Ammon's horn (tissue), 1 donor: ENCODE measurements at regions not wholly inside any gene's neighbourhood (a gene's known extent, or its start where the extent isn't known, plus 50 kb on each side); places are given as distances from the start of the nearest gene placed in this dataset.

Experiments
- DNase-seq: peaks from one replicate; pipeline ENCODE4 v3.0.0-alpha.2; 2016; ENCODE audit warnings: low spot score

- DNase-seq = no peak
Observed at GRCh38 chr7:118022546-118022945, 149.3 kb upstream of the CTTNBP2 start.

- no peak for DNase-seq
Observed at GRCh38 chr7:118026791-118027190, 153.6 kb upstream of the CTTNBP2 start.

GRCh38 chr7:118028226-118028625 is 155.0 kb upstream of the CTTNBP2 start:
- no peak for DNase-seq

- DNase-seq = no peak
Observed at GRCh38 chr7:118029826-118030422, 154.0 kb upstream of the LSM8 start.

GRCh38 chr7:118033273-118033672 is 150.7 kb upstream of the LSM8 start:
- DNase-seq = peak; percentile 12

- DNase-seq = no peak
Observed at GRCh38 chr7:118039963-118040489, 143.9 kb upstream of the LSM8 start.

DNA sequence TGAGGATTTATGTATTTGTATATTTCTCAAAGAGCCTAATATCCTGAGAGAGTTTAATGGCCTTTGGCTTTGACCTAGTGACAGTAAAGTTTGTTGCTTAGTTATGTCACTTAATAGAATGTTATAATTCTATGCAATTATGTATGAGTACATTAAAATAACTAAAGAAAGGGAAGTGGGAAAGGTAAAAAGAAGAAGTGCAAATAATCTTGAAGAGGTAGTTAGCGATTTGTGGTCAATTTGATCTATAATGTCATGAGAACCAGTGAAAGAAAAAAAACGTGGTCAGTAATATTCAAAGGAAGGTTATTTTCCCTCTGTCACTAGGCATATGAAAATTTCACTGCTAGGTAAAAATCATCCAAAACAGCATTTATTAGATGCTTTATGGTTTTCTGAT is 143.4 kb upstream of the LSM8 start:
- no peak for DNase-seq

DNA sequence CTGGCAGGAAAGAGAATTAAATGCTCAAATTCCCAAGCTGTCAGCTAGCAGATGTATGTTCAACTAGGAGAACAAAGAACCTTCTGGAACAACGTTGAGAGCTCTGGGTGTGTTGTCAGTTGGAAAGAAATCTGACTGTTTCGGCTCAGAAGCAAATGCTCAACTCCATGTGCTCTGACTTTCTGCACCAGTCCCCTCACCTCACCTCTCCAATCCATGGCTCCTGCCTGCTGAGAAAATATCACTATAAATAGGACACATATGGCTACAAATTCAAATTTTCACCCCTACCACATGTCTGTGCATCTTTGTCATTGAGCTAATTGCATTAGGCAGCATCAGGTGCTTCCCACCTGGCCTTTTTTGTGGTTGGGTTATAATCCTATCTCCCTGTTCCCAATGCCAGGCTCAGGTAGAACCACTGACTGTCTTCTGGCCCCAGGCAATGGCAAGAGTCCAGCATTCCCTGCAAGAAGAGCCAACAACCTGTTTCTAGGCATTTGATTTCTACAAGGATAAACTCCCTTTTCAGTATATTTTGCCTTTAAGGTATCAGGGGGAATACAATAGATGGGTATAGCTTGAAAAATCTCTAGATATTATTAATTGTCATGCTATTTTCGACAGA is 142.6 kb upstream of the LSM8 start:
- DNase-seq = peak; percentile 40

DNA sequence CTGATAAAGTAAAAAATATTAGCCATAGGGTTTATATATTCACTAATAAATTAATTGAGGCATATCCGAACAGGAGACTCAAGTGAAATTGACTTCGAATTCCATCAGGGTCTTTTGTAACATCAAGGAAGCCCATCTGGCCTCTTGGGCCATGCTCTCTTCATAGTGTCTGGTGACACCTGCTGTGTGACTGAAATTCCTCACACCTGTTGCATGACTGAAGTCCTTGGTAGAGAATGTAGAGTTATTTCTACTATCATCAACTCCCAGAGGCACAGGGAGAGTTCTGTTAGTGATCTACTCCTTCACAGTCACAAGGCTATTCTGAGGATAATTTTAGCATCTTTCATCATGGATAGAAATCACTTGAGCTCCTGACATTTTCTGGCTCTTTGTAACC is 138.3 kb upstream of the LSM8 start:
- no peak for DNase-seq

GRCh38 chr7:118046086-118046485 is 137.9 kb upstream of the LSM8 start:
- no peak for DNase-seq

DNA sequence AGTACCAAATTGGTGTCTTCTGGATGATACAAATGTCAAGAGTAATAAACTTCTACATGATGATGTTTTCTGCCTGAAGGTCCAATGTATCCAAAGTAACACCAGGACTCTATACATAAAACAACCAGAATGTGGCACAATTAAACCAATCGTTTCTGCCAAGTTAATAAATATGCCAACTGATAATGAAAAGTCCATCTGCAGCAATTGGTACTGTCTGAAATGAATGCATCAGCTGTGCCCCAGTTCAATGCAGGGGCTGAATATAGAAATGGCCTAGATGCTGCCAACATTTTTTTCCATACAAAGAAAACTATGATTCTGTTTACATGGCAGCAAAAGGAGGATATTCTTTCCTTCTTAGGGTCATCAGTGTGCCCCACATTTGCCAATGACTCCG is 137.2 kb upstream of the LSM8 start:
- DNase-seq = no peak

DNA sequence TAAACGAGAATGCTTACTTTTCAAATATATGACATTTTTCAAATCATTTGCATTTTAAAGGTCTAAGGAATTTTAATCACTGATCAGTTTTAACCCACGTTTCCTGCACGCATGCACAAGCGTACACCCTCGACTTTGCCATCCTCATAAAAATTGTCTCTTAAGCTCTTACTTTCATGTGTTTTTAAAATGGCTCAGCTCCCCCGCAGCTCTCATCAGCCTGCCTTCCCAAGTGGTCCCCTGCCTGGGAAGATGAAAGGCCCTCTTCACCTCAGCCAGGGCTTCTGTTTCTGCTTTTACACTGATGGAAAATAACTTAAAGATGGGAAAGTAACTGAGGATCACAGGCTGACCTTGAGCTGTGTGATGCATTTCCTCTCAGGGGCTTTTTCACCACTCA is 131.6 kb upstream of the LSM8 start:
- no peak for DNase-seq

GRCh38 chr7:118053353-118053752 is 130.6 kb upstream of the LSM8 start:
- DNase-seq = no peak

GRCh38 chr7:118054529-118054928 is 129.4 kb upstream of the LSM8 start:
- DNase-seq = no peak

DNA sequence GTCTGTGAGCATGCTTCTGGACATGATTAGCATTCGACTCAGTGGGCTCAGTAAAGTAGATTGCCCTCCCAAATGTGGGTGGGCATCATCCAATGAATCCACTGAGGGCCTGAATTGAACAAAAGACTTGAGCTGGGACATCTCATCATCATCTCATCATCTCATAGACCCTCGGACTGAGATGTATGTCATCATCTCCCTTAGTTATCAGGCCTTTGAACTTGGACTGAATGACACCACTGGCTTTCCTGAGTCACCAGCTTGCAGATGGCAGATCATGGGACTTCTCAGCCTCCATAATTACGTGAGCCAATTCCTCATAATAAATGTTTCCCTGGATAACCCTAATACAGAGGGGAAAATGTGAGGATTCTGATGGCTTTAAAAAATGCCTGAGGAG is 128.3 kb upstream of the LSM8 start:
- no peak for DNase-seq

GRCh38 chr7:118057404-118057803 is 126.6 kb upstream of the LSM8 start:
- DNase-seq = no peak

- DNase-seq = no peak
Observed at GRCh38 chr7:118059209-118059608, 124.8 kb upstream of the LSM8 start.

- peak; percentile 17 for DNase-seq
Observed at GRCh38 chr7:118060692-118061091, 123.3 kb upstream of the LSM8 start.

DNA sequence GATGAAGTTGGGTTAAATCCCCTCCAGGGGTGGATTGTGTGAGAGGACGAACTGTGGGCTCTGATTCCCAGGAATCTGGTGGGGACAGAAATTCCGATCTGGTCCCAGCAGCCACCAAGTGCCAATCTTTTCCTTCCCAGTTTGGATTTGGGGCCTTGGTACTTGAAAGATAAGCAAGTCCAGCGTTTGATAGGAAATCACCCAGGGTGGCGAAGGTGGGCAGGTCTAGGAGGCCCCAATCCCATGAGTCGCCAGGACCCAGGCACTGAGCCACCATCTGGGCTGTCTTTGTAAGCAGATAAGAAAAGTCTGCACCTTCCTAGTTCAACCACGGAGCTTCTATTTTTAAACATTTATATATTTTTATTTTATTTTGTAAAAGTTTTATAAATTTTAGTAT is 122.6 kb upstream of the LSM8 start:
- no peak for DNase-seq

DNA sequence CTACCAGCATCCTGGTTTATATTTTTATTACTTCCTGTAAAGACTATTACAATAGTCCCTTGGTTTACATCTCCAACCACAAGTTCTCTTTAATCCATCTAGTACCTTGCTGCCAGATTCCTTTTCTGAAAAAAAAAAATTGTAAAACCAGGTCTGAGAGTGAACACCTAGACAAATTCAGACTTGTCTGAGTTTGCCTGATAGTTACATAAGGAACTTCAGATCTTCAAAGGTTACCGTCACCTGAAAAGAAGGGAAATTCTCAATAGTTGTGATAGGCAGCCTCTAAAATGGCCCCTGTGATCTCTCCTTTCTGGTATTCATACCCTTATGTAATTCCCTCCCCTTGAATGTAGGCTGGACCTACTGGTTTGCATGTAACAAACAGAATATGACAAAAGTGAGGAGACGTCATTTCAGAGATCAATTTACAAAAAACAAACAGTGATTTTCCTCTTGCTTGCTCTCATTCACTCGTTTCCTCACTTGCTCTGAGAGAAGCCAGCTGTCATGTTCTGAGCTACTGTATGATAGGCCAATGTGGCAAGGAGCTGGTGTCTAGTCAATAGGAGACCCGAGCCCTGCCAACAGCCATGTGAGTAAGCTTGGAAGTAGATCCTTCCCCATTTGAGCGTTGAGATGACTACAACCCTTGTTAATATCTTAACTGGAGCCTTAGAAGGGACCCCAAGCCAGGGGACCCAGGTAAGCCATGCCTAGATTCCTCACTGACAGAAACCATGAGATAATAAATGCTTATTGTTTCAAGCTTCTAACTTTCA is 110.9 kb upstream of the LSM8 start:
- DNase-seq = no peak

- no peak for DNase-seq
Observed at GRCh38 chr7:118075936-118076335, 108.0 kb upstream of the LSM8 start.

DNA sequence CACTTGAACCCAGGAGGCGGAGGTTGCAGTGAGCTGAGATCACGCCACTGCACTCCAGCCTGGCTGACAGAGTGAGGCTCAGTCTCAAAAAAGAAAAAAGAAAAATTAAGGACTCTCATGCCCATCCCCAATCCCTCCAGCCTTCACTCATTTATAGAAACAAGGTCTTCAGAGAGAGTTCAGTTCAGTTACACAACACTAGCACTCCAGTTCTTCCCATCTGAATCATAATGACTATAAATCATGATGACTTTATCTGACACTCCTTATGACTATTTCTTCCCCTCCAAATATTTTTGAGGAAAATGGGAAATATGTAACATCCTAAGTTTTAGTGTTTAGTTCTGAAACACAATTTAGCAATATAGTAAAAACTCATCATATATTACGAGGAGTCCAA is 107.4 kb upstream of the LSM8 start:
- no peak for DNase-seq

GRCh38 chr7:118078015-118078414 is 105.9 kb upstream of the LSM8 start:
- DNase-seq = no peak
